ENCODE measurements at regions not wholly inside any gene's neighbourhood (a gene's known extent, or its start where the extent isn't known, plus 50 kb on each side); places are given as distances from the start of the nearest gene placed in this dataset.

DNA sequence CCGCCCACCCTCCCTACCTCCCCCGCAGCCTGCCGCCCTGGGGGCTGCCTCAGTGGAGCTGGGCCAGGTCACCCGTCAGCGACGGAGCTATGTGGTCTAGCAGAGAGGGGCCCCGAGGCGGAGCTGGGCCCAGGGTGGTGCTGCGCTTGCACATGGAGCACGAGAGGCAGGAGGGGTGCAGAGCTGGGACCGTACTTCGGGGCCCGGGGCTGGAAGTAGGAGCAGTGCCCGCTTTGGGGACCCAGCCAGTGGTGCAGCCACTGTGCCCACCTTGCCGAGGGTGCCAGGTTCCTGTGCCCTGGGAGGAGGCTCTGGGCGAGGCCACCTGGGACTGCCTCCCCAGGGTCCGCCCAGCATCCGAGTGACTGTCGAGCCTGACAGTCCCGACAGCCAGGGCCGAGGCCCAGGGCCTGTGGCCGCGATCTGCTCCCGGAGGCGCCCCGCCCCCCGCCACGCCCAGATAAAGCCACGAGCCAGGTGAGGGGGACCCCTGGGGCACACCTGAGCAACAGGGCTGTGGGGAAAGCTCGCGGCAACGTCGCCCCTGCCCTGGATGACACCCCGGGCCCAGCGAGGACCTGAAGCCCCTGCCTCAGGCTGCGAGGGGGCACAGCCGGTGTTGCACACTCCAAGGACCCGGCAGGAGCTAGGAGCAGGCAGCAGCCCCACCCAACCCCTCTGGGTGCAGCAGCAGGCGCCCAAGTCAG lies 117.5 kb downstream of the DNAAF6 start (continued):
- TF ChIP-seq KDM1A (IDR thresholded peaks at IDR 0.05; ENCODE audit: borderline replicate concordance, low read length) (no peak), CBX8 (IDR thresholded peaks at IDR 0.05; ENCODE audit: borderline replicate concordance, low read depth, low read length) (no peak), BACH1 (IDR thresholded peaks at IDR 0.05; ENCODE audit: low read length) (no peak), GTF2F1 (IDR thresholded peaks at IDR 0.05; ENCODE audit: borderline replicate concordance, low read depth, low read length) (no peak), POLR2AphosphoS5 (IDR thresholded peaks at IDR 0.05; ENCODE audit: low read depth, low read length) (no peak)

Data from H1 (cell line).